B cell (primary cell): ENCODE measurements at regions not wholly inside any gene's neighbourhood (a gene's known extent, or its start where the extent isn't known, plus 50 kb on each side); places are given as distances from the start of the nearest gene placed in this dataset.

Experiments used
- ATAC-seq: fragments of 200-7000 bp; cut with Tn5 transposase; one replicate; pipeline ENCODE4 v1.10.0; 2021; ENCODE audit warnings: low read depth, mild to moderate bottlenecking, moderate number of reproducible peaks, moderate library complexity
- CTCF ChIA-PET: fragments of 350-600 bp; sonication (Branson Sonifier 250); formaldehyde crosslinking; loops from one replicate; lab custom pipeline; 2021; ENCODE audit warnings: antibody characterized with exemption, inconsistent platforms; lab: Charles Lee
- POLR2A ChIA-PET: fragments of 350-600 bp; sonication (Branson Sonifier 250); formaldehyde crosslinking; loops from one replicate; lab custom pipeline; 2021; ENCODE audit warnings: antibody characterized with exemption; lab: Charles Lee
- DNase-seq: peaks from one replicate; pipeline ENCODE4 v3.0.0; 2013
- H2AFZ ChIP-seq: 2 replicates; pipeline ENCODE4 v1.6.1; 2012; ENCODE audit warnings: mild to moderate bottlenecking, low read depth, low read length; ENCODE audit not compliant: insufficient read depth, poor library complexity, severe bottlenecking
- H3K27ac ChIP-seq, 2 donors: 1 replicate in 1 of 2; 2 replicates in 1 of 2; pipeline ENCODE4 v1.5.1; 2012 to 2013; ENCODE audit warnings: low read length in 2 of 2, mild to moderate bottlenecking in 2 of 2, moderate library complexity in 1 of 2
- H3K27me3 ChIP-seq, 4 experiments: fragments of 200-600 bp in 1 of 4; sonication (generic) in 1 of 4; replicated peaks in 1 of 4; 1 replicate in 2 of 4; 2 replicates in 2 of 4; pipeline versions ENCODE4 v1.6.1 to v1.7.0; 2013 to 2016; ENCODE audit warnings: low read length in 3 of 4, mild to moderate bottlenecking in 2 of 4, mixed read lengths in 1 of 4, moderate library complexity in 1 of 4; ENCODE audit not compliant: insufficient read depth in 4 of 4, control insufficient read depth in 3 of 4; ENCODE audit errors: control extremely low read depth in 1 of 4
- H3K36me3 ChIP-seq, 2 experiments: replicated peaks in 1 of 2; 1 replicate in 1 of 2; 2 replicates in 1 of 2; pipeline versions ENCODE4 v1.6.1 to v1.7.1; 2013; ENCODE audit warnings: low read length in 1 of 2; ENCODE audit not compliant: insufficient read depth in 2 of 2, control insufficient read depth in 1 of 2; ENCODE audit errors: control extremely low read depth in 1 of 2, extremely low read depth in 1 of 2
- H3K4me1 ChIP-seq, 2 donors: fragments of 200-600 bp in 1 of 2; sonication (generic) in 1 of 2; 1 replicate in 1 of 2; 2 replicates in 1 of 2; pipeline versions ENCODE4 v1.5.1 to v1.6.1; 2013 to 2017; ENCODE audit warnings: low read length in 2 of 2; ENCODE audit not compliant: control insufficient read depth in 2 of 2, insufficient read depth in 2 of 2
- H3K4me2 ChIP-seq: replicated peaks from 2 replicates; pipeline ENCODE3; 2012; ENCODE audit warnings: mild to moderate bottlenecking, low read depth, low read length; ENCODE audit not compliant: poor library complexity, severe bottlenecking
- H3K4me3 ChIP-seq, 5 experiments: fragments of 200-600 bp in 1 of 5; sonication (generic) in 1 of 5; 1 replicate in 3 of 5; 2 replicates in 2 of 5; pipeline versions ENCODE4 v1.5.1 to v1.7.0; 2011 to 2016; ENCODE audit warnings: low read length in 4 of 5, mild to moderate bottlenecking in 4 of 5, low read depth in 2 of 5, control low read depth in 1 of 5, moderate library complexity in 1 of 5; ENCODE audit not compliant: insufficient read depth in 1 of 5; ENCODE audit errors: control extremely low read depth in 1 of 5, extremely low read depth in 1 of 5
- H3K79me2 ChIP-seq: fragments of 200-600 bp; sonication (generic); one replicate; pipeline ENCODE4 v1.6.0; 2016; ENCODE audit warnings: low read length; ENCODE audit not compliant: control insufficient read depth, insufficient read depth
- H3K9ac ChIP-seq: fragments of 200-600 bp; sonication (generic); 2 replicates; pipeline ENCODE4 v1.6.1; 2017; ENCODE audit warnings: mild to moderate bottlenecking, low read length, moderate library complexity
- H3K9me3 ChIP-seq, 3 donors: one replicate each; pipeline versions ENCODE4 v1.6.1 to v1.7.1; 2013; ENCODE audit warnings: low read length in 2 of 3; ENCODE audit not compliant: control insufficient read depth in 2 of 3, insufficient read depth in 1 of 3; ENCODE audit errors: control extremely low read depth in 1 of 3
- H4K20me1 ChIP-seq: 2 replicates; pipeline ENCODE4 v1.6.0; 2012; ENCODE audit warnings: mild to moderate bottlenecking, low read length; ENCODE audit not compliant: insufficient read depth, control insufficient read depth, poor library complexity, severe bottlenecking
- H3K27ac Mint-ChIP-seq: one replicate; pipeline ENCODE4 v1.8.0; 2021; ENCODE audit warnings: mixed read lengths
- H3K27me3 Mint-ChIP-seq: one replicate; pipeline ENCODE4 v1.8.0; 2021; ENCODE audit warnings: mixed read lengths
- H3K4me1 Mint-ChIP-seq: one replicate; pipeline ENCODE4 v1.8.0; 2021; ENCODE audit warnings: mixed read lengths
- H3K4me3 Mint-ChIP-seq: one replicate; pipeline ENCODE4 v1.8.0; 2021; ENCODE audit warnings: mixed read lengths
- H3K9me3 Mint-ChIP-seq: one replicate; pipeline ENCODE4 v1.8.0; 2022; ENCODE audit warnings: mixed read lengths; ENCODE audit not compliant: insufficient read depth
- CTCF ChIP-seq: fragments of 200-600 bp; IDR thresholded peaks from one replicate; pipeline ENCODE4 v1.8.0; 2022; ENCODE audit warnings: antibody characterized with exemption, mild to moderate bottlenecking
- EZH2 ChIP-seq: IDR thresholded peaks from 2 replicates; pipeline ENCODE4 v1.6.1; 2012; ENCODE audit warnings: borderline replicate concordance, low read depth, mild to moderate bottlenecking, moderate library complexity, low read length; ENCODE audit not compliant: insufficient read depth, poor library complexity, severe bottlenecking
- WGBS: methylation state at CpG from one replicate; pipeline ENCODE4 v1.1.5; 2013; ENCODE audit warnings: missing lambda C conversion rate; ENCODE audit not compliant: insufficient coverage; 5-methylcytosine and 5-hydroxymethylcytosine counted together
- intact Hi-C: fragments of 100-400 bp; cut with micrococcal nuclease; formaldehyde crosslinking; loops from one replicate; pipeline ENCODE4 v1.10.0; 2022

GRCh38 chr15:91561371-91562100 is 292.0 kb upstream of the SLCO3A1 start:
- no peak overlapping the region for H3K27ac ChIP-seq
- intact Hi-C loops, result no loop called here
- H3K4me3 ChIP-seq, result no peak overlapping the region
- H3K9me3 Mint-ChIP-seq, result no peaks in the 10 kb centered on the region
- no peak overlapping the region for H3K4me2 ChIP-seq
- H3K4me1 Mint-ChIP-seq, result no peaks in the 10 kb centered on the region
- no peak overlapping the region for H3K27ac Mint-ChIP-seq
- no peaks in the 10 kb centered on the region for H3K9me3 ChIP-seq
- H3K36me3 ChIP-seq, result no peaks in the 10 kb centered on the region
- no peak for TF ChIP-seq EZH2
- TF ChIP-seq CTCF, result no peak
- H3K4me3 Mint-ChIP-seq, result no peak overlapping the region
- ATAC-seq, result no peak
- no peaks in the 10 kb centered on the region for H3K27me3 ChIP-seq
- H2AFZ ChIP-seq, result no peak overlapping the region
- 74% methylated on average over 4 of the region's 11 CpGs for WGBS
- no peak overlapping the region for H3K9ac ChIP-seq
- H3K27me3 Mint-ChIP-seq, result peaks cover 5% of the 10 kb centered on the region
- CTCF ChIA-PET, result no interaction called here
- POLR2A ChIA-PET, result no interaction called here
- no peaks in the 10 kb centered on the region for H4K20me1 ChIP-seq
- no peak for DNase-seq
- H3K4me1 ChIP-seq, result no peaks in the 10 kb centered on the region
- no peaks in the 10 kb centered on the region for H3K79me2 ChIP-seq

GRCh38 chr15:91562698-91563097 is 290.8 kb upstream of the SLCO3A1 start:
- no peaks in the 10 kb centered on the region for H3K4me1 ChIP-seq

More at GRCh38 chr15:91562698-91563097, 290.8 kb upstream of the SLCO3A1 start:
- Histone ChIP-seq H3K36me3 (no peaks in the 10 kb centered on the region), H3K4me3 (no peak overlapping the region), H4K20me1 (no peaks in the 10 kb centered on the region), H3K9me3 (no peaks in the 10 kb centered on the region), H3K27me3 (no peaks in the 10 kb centered on the region), H2AFZ (no peak overlapping the region), H3K27ac (no peak overlapping the region), H3K9ac (no peak overlapping the region), H3K79me2 (no peaks in the 10 kb centered on the region), H3K4me2 (no peak overlapping the region)
- CTCF ChIA-PET, result no interaction called here
- Mint-ChIP-seq H3K27ac (no peak overlapping the region), H3K27me3 (peaks cover 5% of the 10 kb centered on the region), H3K9me3 (no peaks in the 10 kb centered on the region), H3K4me3 (no peak overlapping the region), H3K4me1 (no peaks in the 10 kb centered on the region)
- no CpG with 5 or more reads among the region's 2 CpGs for WGBS
- no peak for TF ChIP-seq EZH2
- no peak for TF ChIP-seq CTCF
- POLR2A ChIA-PET, result no interaction called here
- intact Hi-C loops, result no loop called here
- DNase-seq, result no peak
- no peak for ATAC-seq
